H9 (cell line): ENCODE measurements at regions not wholly inside any gene's neighbourhood (a gene's known extent, or its start where the extent isn't known, plus 50 kb on each side); places are given as distances from the start of the nearest gene placed in this dataset.

Experiments used
- DNase-seq: peaks from one replicate; pipeline ENCODE4 v3.0.0-alpha.2; 2017
- H2AFZ ChIP-seq: one replicate; pipeline ENCODE4 v1.6.1; 2013; ENCODE audit warnings: mild to moderate bottlenecking, low read length, control low read depth, moderate library complexity
- H2AK5ac ChIP-seq: 2 replicates; pipeline ENCODE4 v1.6.1; 2013; ENCODE audit warnings: low read length, control low read depth, mixed read lengths; ENCODE audit not compliant: insufficient read length
- H2BK120ac ChIP-seq: one replicate; pipeline ENCODE4 v1.6.1; 2013; ENCODE audit warnings: low read depth, mild to moderate bottlenecking, low read length, control low read depth, inconsistent platforms; ENCODE audit not compliant: poor library complexity, severe bottlenecking
- H2BK12ac ChIP-seq: 2 replicates; pipeline ENCODE4 v1.6.1; 2013; ENCODE audit warnings: low read length, control low read depth, mixed read lengths, low read depth; ENCODE audit not compliant: insufficient read length
- H2BK15ac ChIP-seq: 2 replicates; pipeline ENCODE4 v1.6.1; 2013; ENCODE audit warnings: low read depth, low read length, control low read depth
- H2BK20ac ChIP-seq: one replicate; pipeline ENCODE4 v1.6.1; 2013; ENCODE audit warnings: low read depth, mild to moderate bottlenecking, low read length, control low read depth, inconsistent platforms; ENCODE audit not compliant: poor library complexity, severe bottlenecking
- H2BK5ac ChIP-seq: 2 replicates; pipeline ENCODE4 v1.6.1; 2013; ENCODE audit warnings: low read length, control low read depth, mixed read lengths; ENCODE audit not compliant: insufficient read length
- H3K14ac ChIP-seq: 2 replicates; pipeline ENCODE4 v1.6.1; 2013; ENCODE audit warnings: low read length, control low read depth; ENCODE audit not compliant: insufficient read depth
- H3K18ac ChIP-seq: 2 replicates; pipeline ENCODE4 v1.6.1; 2013; ENCODE audit warnings: low read depth, mild to moderate bottlenecking, mixed read lengths, low read length, control low read depth; ENCODE audit not compliant: insufficient read length
- H3K23ac ChIP-seq: 2 replicates; pipeline ENCODE4 v1.6.1; 2013; ENCODE audit warnings: low read length, control low read depth, mixed read lengths, low read depth; ENCODE audit not compliant: insufficient read length
- H3K23me2 ChIP-seq: 2 replicates; pipeline ENCODE4 v1.6.1; 2013; ENCODE audit warnings: low read depth, mild to moderate bottlenecking, mixed read lengths, low read length, control low read depth; ENCODE audit not compliant: insufficient read length, poor library complexity, severe bottlenecking
- H3K27ac ChIP-seq: 2 replicates; pipeline ENCODE4 v1.5.1; 2013; ENCODE audit warnings: low read length, control low read depth, mixed read lengths, low read depth; ENCODE audit not compliant: insufficient read length
- H3K27me3 ChIP-seq: 2 replicates; pipeline ENCODE4 v1.6.1; 2013; ENCODE audit warnings: low read length, control low read depth, inconsistent platforms; ENCODE audit not compliant: insufficient read depth
- H3K4ac ChIP-seq: 2 replicates; pipeline ENCODE4 v1.6.1; 2013; ENCODE audit warnings: low read depth, mild to moderate bottlenecking, control low read depth, inconsistent platforms, low read length, moderate library complexity
- H3K4me1 ChIP-seq: 2 replicates; pipeline ENCODE4 v1.6.1; 2013; ENCODE audit warnings: low read length, control low read depth, inconsistent platforms; ENCODE audit not compliant: insufficient read depth
- H3K4me2 ChIP-seq: 2 replicates; pipeline ENCODE4 v1.6.1; 2013; ENCODE audit warnings: low read length, control low read depth, mixed read lengths; ENCODE audit not compliant: insufficient read length, insufficient read depth
- H3K56ac ChIP-seq: 2 replicates; pipeline ENCODE4 v1.6.1; 2013; ENCODE audit warnings: low read depth, mild to moderate bottlenecking, mixed read lengths, low read length, control low read depth; ENCODE audit not compliant: insufficient read length
- H3K79me1 ChIP-seq: 2 replicates; pipeline ENCODE4 v1.6.1; 2013; ENCODE audit warnings: low read depth, mild to moderate bottlenecking, moderate library complexity, low read length, control low read depth, inconsistent platforms; ENCODE audit not compliant: insufficient read depth, poor library complexity, severe bottlenecking
- H3K79me2 ChIP-seq: 2 replicates; pipeline ENCODE4 v1.6.1; 2013; ENCODE audit warnings: low read length, control low read depth, inconsistent platforms; ENCODE audit not compliant: insufficient read depth
- H3K9ac ChIP-seq: 2 replicates; pipeline ENCODE4 v1.6.1; 2013; ENCODE audit warnings: low read length, control low read depth, mixed read lengths; ENCODE audit not compliant: insufficient read length; ENCODE audit errors: extremely low read depth
- H3K9me3 ChIP-seq: one replicate; pipeline ENCODE4 v1.6.1; 2013; ENCODE audit warnings: low read depth, low read length, inconsistent platforms; ENCODE audit not compliant: control insufficient read depth
- H3T11ph ChIP-seq: one replicate; pipeline ENCODE4 v1.6.1; 2013; ENCODE audit warnings: mild to moderate bottlenecking, low read length, control low read depth, inconsistent platforms
- H4K20me1 ChIP-seq: one replicate; pipeline ENCODE4 v1.6.1; 2013; ENCODE audit not compliant: control insufficient read depth, insufficient read length, insufficient read depth
- H4K5ac ChIP-seq: 2 replicates; pipeline ENCODE4 v1.6.1; 2013; ENCODE audit warnings: low read depth, mild to moderate bottlenecking, mixed read lengths, low read length, control low read depth; ENCODE audit not compliant: insufficient read length
- H4K8ac ChIP-seq: replicated peaks from 2 replicates; pipeline ENCODE4 v1.6.1; 2013; ENCODE audit warnings: low read length, control low read depth, mixed read lengths, low read depth; ENCODE audit not compliant: insufficient read length
- H4K91ac ChIP-seq: 2 replicates; pipeline ENCODE4 v1.6.1; 2013; ENCODE audit warnings: low read depth, mild to moderate bottlenecking, moderate library complexity, mixed read lengths, low read length, control low read depth; ENCODE audit not compliant: insufficient read length
- H3K27ac Mint-ChIP-seq, 3 experiments: 2 replicates in 2 of 3; 3 replicates in 1 of 3; pipeline ENCODE4 v1.8.0; 2020 to 2021; ENCODE audit warnings: mixed read lengths in 3 of 3, mild to moderate bottlenecking in 1 of 3, moderate library complexity in 1 of 3
- H3K27me3 Mint-ChIP-seq: 2 replicates; pipeline ENCODE4 v1.8.0; 2021; ENCODE audit warnings: low read depth, mild to moderate bottlenecking, moderate library complexity, mixed read lengths
- H3K36me3 Mint-ChIP-seq, 3 experiments: 2 replicates in 2 of 3; 3 replicates in 1 of 3; pipeline ENCODE4 v1.8.0; 2020 to 2021; ENCODE audit warnings: low read depth in 3 of 3, mixed read lengths in 3 of 3; ENCODE audit not compliant: insufficient read depth in 1 of 3
- H3K4me1 Mint-ChIP-seq, 2 experiments: 2 replicates each; pipeline ENCODE4 v1.8.0; 2020; ENCODE audit warnings: mixed read lengths in 2 of 2
- H3K4me3 Mint-ChIP-seq, 2 experiments: 2 replicates in 1 of 2; 3 replicates in 1 of 2; pipeline ENCODE4 v1.8.0; 2020 to 2021; ENCODE audit warnings: mild to moderate bottlenecking in 2 of 2, mixed read lengths in 2 of 2, moderate library complexity in 1 of 2
- H3K9me3 Mint-ChIP-seq, 2 experiments: 2 replicates in 1 of 2; 3 replicates in 1 of 2; pipeline ENCODE4 v1.8.0; 2020; ENCODE audit warnings: mild to moderate bottlenecking in 2 of 2, mixed read lengths in 2 of 2, moderate library complexity in 1 of 2
- CTCF ChIP-seq: fragments of 200-600 bp; sonication (generic); conservative IDR thresholded peaks from 3 replicates; pipeline ENCODE4 v1.8.0; 2021; ENCODE audit warnings: antibody characterized with exemption, mild to moderate bottlenecking
- WGBS: extraction: QIAGEN DNeasy Blood & Tissue Kit; methylation state at CpG from one replicate; pipeline ENCODE4 v1.1.7; 2013; ENCODE audit warnings: missing lambda C conversion rate, low lambda C conversion rate, mixed read lengths; ENCODE audit not compliant: insufficient read length; ENCODE audit errors: extremely low coverage; 5-methylcytosine and 5-hydroxymethylcytosine counted together

- H2AK5ac ChIP-seq, result no peak overlapping the region
- H2BK5ac ChIP-seq, result no peak overlapping the region
- no peak overlapping the region for H3K27ac ChIP-seq
- H3K79me1 ChIP-seq, result no peaks in the 10 kb centered on the region
- Mint-ChIP-seq H3K27me3 (no peaks in the 10 kb centered on the region), H3K27ac (no peak overlapping the region), H3K9me3 (no peaks in the 10 kb centered on the region; a peak in 1 of 5 replicates), H3K36me3 (peaks cover 0 to 3% (median 0%) of the 10 kb centered on the region in 3 experiments; a peak in 3 of 7 replicates), H3K4me3 (no peak overlapping the region), H3K4me1 (no peaks in the 10 kb centered on the region; a peak in 1 of 4 replicates)
- no peaks in the 10 kb centered on the region for H3K23me2 ChIP-seq
- peaks cover 2% of the 10 kb centered on the region for H3K9me3 ChIP-seq
- H3K14ac ChIP-seq, result no peak overlapping the region
- no peak overlapping the region for H2BK120ac ChIP-seq
- DNase-seq, result no peak
- no peak overlapping the region for H3K23ac ChIP-seq
- no peak overlapping the region for H3T11ph ChIP-seq
- H2BK20ac ChIP-seq, result no peak overlapping the region
- H2BK12ac ChIP-seq, result no peak overlapping the region
- no peak overlapping the region for H4K91ac ChIP-seq
- no peak overlapping the region for H3K4me2 ChIP-seq
- no peak overlapping the region for H4K8ac ChIP-seq
- H2AFZ ChIP-seq, result no peak overlapping the region
- TF ChIP-seq CTCF, result no peak
- no CpG with 5 or more reads among the region's 2 CpGs for WGBS
- H3K79me2 ChIP-seq, result no peaks in the 10 kb centered on the region
- H3K27me3 ChIP-seq, result no peaks in the 10 kb centered on the region
- H2BK15ac ChIP-seq, result no peak overlapping the region
- H3K56ac ChIP-seq, result no peak overlapping the region
- H3K9ac ChIP-seq, result no peak overlapping the region
- H3K4ac ChIP-seq, result no peak overlapping the region
- no peaks in the 10 kb centered on the region for H4K20me1 ChIP-seq
- no peak overlapping the region for H3K18ac ChIP-seq
- no peak overlapping the region for H4K5ac ChIP-seq
- H3K4me1 ChIP-seq, result no peaks in the 10 kb centered on the region
Observed at GRCh38 chr5:165015126-165015525, 1509.7 kb downstream of the MAT2B start.
